Uterus (tissue), 2 donors: ENCODE measurements at regions not wholly inside any gene's neighbourhood (a gene's known extent, or its start where the extent isn't known, plus 50 kb on each side); places are given as distances from the start of the nearest gene placed in this dataset.

ENCODE experiments used
- POLR2A ChIP-seq, 2 donors: fragments of 450-650 bp; IDR thresholded peaks; one replicate each; pipeline ENCODE4 v1.6.1; 2016; ENCODE audit warnings: antibody characterized with exemption in 2 of 2, mild to moderate bottlenecking in 1 of 2, moderate library complexity in 1 of 2
- TF ChIP-seq, protein P1 (sequence below), 4 experiments: fragments of 200-600 bp in 2 of 4; fragments of 450-650 bp in 2 of 4; sonication (generic) in 2 of 4; IDR thresholded peaks; one replicate each; pipeline ENCODE4 v1.5.1; 2016 to 2019; ENCODE audit warnings: antibody characterized with exemption in 4 of 4, mild to moderate bottlenecking in 2 of 4, moderate library complexity in 1 of 4

DNA sequence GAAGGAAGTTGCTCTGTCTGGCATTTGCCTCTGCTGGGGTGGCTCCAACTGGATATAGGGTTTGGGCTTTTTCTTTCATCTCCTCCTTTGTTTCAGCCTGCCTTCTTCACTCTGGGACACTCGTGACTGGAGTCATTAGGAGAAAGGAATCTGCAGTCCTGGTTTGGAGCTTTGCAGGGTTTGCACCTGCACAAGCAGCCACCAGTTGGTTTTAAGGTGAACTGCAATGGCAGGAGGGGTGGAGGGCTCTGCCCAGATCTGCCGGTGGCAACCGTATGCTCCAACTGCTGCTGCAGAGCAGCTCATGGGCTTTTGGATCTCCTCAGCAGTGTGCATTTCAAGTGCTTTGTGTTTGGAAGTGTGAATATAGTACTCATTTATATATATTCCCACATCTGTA, 131.3 kb upstream of the MGAT5 start:
- TF ChIP-seq, protein P1, sequence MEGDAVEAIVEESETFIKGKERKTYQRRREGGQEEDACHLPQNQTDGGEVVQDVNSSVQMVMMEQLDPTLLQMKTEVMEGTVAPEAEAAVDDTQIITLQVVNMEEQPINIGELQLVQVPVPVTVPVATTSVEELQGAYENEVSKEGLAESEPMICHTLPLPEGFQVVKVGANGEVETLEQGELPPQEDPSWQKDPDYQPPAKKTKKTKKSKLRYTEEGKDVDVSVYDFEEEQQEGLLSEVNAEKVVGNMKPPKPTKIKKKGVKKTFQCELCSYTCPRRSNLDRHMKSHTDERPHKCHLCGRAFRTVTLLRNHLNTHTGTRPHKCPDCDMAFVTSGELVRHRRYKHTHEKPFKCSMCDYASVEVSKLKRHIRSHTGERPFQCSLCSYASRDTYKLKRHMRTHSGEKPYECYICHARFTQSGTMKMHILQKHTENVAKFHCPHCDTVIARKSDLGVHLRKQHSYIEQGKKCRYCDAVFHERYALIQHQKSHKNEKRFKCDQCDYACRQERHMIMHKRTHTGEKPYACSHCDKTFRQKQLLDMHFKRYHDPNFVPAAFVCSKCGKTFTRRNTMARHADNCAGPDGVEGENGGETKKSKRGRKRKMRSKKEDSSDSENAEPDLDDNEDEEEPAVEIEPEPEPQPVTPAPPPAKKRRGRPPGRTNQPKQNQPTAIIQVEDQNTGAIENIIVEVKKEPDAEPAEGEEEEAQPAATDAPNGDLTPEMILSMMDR (IDR thresholded peaks at IDR 0.05): no peak
- TF ChIP-seq POLR2A (IDR thresholded peaks at IDR 0.05): no peak
